ENCODE measurements at regions not wholly inside any gene's neighbourhood (a gene's known extent, or its start where the extent isn't known, plus 50 kb on each side); places are given as distances from the start of the nearest gene placed in this dataset.

- TF ChIP-seq REST (IDR thresholded peaks at IDR 0.05; ENCODE audit: low read depth) (no peak), YY1 (IDR thresholded peaks at IDR 0.05; ENCODE audit: low read depth) (no peak), CREB1 (IDR thresholded peaks at IDR 0.05; ENCODE audit: low read depth) (no peak), EP300 (IDR thresholded peaks at IDR 0.05; ENCODE audit: borderline replicate concordance) (no peak)
- TF ChIP-seq, protein P1, sequence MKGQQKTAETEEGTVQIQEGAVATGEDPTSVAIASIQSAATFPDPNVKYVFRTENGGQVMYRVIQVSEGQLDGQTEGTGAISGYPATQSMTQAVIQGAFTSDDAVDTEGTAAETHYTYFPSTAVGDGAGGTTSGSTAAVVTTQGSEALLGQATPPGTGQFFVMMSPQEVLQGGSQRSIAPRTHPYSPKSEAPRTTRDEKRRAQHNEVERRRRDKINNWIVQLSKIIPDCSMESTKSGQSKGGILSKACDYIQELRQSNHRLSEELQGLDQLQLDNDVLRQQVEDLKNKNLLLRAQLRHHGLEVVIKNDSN (IDR thresholded peaks at IDR 0.05) = no peak
Observed at GRCh38 chr2:82731824-82732223, 1727.3 kb downstream of the SUCLG1 start.
